K562 (cell line): ENCODE measurements at regions not wholly inside any gene's neighbourhood (a gene's known extent, or its start where the extent isn't known, plus 50 kb on each side); places are given as distances from the start of the nearest gene placed in this dataset.
A peak's percentile ranks its signal among the peaks of the same experiment; 100 is the strongest.

ENCODE experiments used
- CTBP1 ChIP-seq: fragments of 450-650 bp; IDR thresholded peaks from 2 replicates; pipeline ENCODE4 v1.6.1; 2016; ENCODE audit warnings: borderline replicate concordance
- JUNB ChIP-seq: fragments of 450-650 bp; formaldehyde crosslinking; conservative IDR thresholded peaks from 2 replicates; pipeline ENCODE4 v1.4.0; 2020; ENCODE audit warnings: mild to moderate bottlenecking
- MAZ ChIP-seq, 2 experiments: fragments of 450-650 bp in 1 of 2; sonication (generic) in 1 of 2; formaldehyde crosslinking; IDR thresholded peaks in 1 of 2; conservative IDR thresholded peaks in 1 of 2; 2 replicates each; pipeline versions ENCODE4 v1.4.0 to v1.5.0; 2020; ENCODE audit warnings: mild to moderate bottlenecking in 1 of 2, missing genetic modification reagents in 1 of 2
- MNT ChIP-seq, 2 experiments: fragments of 450-650 bp; conservative IDR thresholded peaks; 2 replicates each; pipeline ENCODE4 v1.6.1; 2017; ENCODE audit warnings: mild to moderate bottlenecking in 2 of 2, moderate library complexity in 2 of 2
- SMARCE1 ChIP-seq: fragments of 450-650 bp; IDR thresholded peaks from 2 replicates; pipeline ENCODE4 v1.7.1; 2016; ENCODE audit warnings: mild to moderate bottlenecking
- TF ChIP-seq, protein P1 (sequence below): fragments of 200-800 bp; sonication (Bioruptor generic); IDR thresholded peaks from 2 replicates; pipeline ENCODE4 v1.6.1; 2017; ENCODE audit warnings: missing genetic modification characterization, missing compliant biosample characterization

- TF ChIP-seq MAZ (CRISPR knock-in tag; conservative IDR thresholded peaks at IDR 0.05 in 1 of 2, IDR thresholded peaks at IDR 0.05 in 1 of 2) (peak in 1 of 2 experiments; percentile 49; a peak in 1 of 4 replicates), MNT (conservative IDR thresholded peaks at IDR 0.05) (0 out of 4 replicates have a peak, but pooled peaks of 1 of the 2 experiments have one; percentile 29), JUNB (CRISPR knock-in tag) (peak; percentile 89), SMARCE1 (peak; percentile 94), CTBP1 (peak; percentile 92)
- TF ChIP-seq, protein P1, sequence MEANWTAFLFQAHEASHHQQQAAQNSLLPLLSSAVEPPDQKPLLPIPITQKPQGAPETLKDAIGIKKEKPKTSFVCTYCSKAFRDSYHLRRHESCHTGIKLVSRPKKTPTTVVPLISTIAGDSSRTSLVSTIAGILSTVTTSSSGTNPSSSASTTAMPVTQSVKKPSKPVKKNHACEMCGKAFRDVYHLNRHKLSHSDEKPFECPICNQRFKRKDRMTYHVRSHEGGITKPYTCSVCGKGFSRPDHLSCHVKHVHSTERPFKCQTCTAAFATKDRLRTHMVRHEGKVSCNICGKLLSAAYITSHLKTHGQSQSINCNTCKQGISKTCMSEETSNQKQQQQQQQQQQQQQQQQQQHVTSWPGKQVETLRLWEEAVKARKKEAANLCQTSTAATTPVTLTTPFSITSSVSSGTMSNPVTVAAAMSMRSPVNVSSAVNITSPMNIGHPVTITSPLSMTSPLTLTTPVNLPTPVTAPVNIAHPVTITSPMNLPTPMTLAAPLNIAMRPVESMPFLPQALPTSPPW (CRISPR knock-in tag): peak; percentile 93
Observed at GRCh38 chr10:30682377-30683199, 53.0 kb upstream of the LYZL2 start (continued).
